D721Med (cell line): ENCODE measurements at regions not wholly inside any gene's neighbourhood (a gene's known extent, or its start where the extent isn't known, plus 50 kb on each side); places are given as distances from the start of the nearest gene placed in this dataset.

Experiments
- DNase-seq: peaks from one replicate; pipeline ENCODE4 v3.0.0; 2011; ENCODE audit warnings: low spot score; ENCODE audit not compliant: insufficient read length
- FAIRE-seq: peaks from 2 replicates; lab custom pipeline; 2011; peaks lifted over from hg19 to GRCh38; lab: Jason Lieb, UNC
- CTCF ChIP-seq: IDR thresholded peaks from 2 replicates; pipeline ENCODE4 v1.5.1; 2012; ENCODE audit warnings: mild to moderate bottlenecking, control low read depth; ENCODE audit not compliant: insufficient read depth; ENCODE audit errors: missing control alignments

DNA sequence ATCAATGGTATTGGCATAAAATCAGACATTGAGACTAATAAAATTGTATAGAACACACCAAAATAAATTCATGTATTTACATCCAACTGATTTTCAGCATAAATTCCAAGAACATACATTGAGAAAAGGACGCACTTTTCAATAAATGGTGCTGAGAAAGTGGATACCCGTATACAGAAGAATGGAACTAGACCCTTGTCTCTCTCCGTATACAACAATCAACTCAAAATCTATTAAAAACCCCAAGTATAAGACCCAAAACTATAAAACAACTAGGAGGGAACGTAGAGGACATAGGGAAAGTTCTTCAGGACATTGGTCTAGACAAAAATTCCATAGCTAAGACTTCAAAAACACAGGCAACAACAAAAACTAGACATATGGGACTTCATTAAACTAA, 97.4 kb downstream of the GGTLC2 start:
- DNase-seq (no peak), FAIRE-seq (no peak)
- no peak for TF ChIP-seq CTCF

GRCh38 chr22:22742641-22743040, 98.2 kb downstream of the GGTLC2 start:
- FAIRE-seq: no peak
- TF ChIP-seq CTCF: no peak
- DNase-seq: no peak

DNA sequence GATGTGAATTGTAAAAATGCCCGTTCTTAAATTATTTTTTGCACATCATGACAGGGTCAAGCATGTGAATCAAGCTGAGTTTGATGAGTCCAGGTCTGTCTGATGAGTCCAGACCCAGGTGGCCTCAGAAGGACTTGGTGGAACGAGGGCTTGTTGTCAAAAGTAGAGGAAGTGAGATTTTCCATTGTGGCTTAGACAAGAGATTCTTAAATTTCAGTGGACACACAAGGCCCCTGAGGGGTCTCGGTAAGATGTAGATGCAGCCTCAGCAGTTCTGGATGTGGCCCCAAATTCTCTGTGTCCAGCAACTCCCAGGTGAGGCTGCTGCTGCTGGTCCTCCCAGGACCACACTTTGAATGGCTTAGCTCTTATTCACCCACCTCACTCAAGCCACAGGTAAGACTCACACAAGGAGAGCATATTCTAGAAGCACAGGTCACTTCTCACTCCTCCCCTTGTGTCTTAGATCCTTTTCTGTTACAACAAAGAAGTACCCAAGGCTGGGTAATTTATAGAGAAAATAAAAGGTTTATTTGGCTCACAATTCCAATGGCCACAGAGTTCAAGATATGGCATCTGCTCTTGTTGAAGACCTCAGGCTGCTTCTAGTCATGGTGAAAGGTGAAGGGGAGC, 98.8 kb downstream of the GGTLC2 start:
- TF ChIP-seq CTCF: no peak
- FAIRE-seq (no peak), DNase-seq (no peak)

DNA sequence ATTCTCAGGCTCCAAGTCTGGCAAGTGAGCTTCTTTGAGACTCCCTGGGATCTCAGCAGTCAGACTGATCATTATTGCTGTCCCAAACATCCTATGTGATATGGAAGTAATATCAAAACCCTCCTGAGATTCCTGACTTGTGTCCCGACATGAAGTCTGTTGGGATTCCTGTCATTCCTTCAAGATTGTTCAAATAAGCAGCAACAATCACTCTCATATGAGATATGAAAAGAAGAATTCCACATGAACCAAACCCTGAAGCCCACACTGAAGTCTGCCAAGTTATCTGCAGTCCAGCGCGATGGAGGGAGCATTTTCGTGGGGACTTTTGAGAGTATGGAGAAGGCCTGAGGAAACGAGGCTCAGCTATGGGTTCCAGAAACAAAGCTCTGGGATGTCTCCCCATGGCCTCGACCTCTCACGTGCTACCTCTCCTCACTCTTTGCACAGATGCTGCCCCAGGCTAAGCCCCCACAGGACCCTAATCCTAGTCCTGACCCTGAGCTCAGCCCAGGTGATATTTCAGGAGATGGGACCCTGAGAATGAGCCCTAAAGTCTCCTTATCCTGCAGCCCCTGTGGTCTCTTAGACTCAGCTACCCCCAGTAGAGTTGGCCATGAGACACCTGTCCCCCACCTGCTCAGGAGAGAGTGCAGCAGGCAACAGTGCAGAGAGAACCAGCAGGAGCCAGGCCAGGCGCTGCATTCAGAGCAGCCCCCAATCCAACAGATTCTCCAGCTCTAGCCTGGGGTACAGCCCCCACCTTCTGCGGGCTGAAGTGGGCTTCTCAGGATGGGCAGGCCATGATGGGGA, 100.2 kb downstream of the GGTLC2 start:
- FAIRE-seq: no peak
- no peak for DNase-seq
- TF ChIP-seq CTCF: no peak

GRCh38 chr22:22745225-22746060, 101.0 kb downstream of the GGTLC2 start:
- DNase-seq: no peak
- TF ChIP-seq CTCF: peak; percentile 34

DNA sequence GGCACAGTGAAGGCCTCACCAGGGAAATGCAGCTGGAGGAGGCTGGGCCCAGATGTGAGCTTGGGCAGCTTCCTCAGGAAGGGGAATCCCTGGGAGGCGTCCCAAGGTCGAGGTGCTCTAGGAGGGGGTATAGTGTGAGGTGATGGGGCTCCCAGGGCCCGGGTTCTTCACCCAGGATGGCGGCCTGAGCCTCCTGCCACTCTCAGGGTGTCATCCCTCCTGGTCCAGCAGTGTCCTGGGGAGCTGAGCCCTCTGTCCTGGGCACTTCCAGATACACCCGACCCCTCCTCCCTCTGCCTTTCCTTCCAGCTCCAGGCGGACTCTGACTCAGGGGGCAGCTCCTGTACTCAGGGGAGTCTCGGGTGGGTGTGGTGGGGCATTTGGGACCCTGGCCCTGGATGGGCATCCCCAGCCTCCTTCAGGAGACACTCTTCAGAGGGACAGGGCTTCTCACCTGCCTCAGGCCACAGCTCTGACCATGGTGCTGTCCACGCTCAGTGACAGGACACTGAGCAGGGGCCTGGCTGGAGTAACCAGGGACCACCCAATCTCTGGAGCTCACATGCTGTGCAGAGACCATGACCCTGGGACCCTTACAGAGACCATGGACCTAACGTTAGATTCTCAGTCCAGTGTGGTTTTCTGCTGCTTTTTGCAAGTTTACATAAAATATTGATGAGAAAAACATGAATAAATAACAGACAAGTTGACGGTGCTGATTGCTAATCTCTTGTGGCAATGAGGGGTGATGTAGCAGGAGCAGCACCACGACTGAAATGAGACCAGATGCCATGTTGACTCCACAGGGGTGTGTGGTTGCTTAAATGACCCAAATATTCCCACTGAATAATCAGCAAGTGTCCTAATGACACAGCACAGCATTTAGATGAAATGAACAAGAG, 101.9 kb downstream of the GGTLC2 start:
- no peak for FAIRE-seq

More at GRCh38 chr22:22745225-22746060, 101.0 kb downstream of the GGTLC2 start:
- no peak for FAIRE-seq

More for the DNA sequence above, 101.9 kb downstream of the GGTLC2 start:
- no peak for TF ChIP-seq CTCF
- DNase-seq: no peak
